ENCODE measurements at regions not wholly inside any gene's neighbourhood (a gene's known extent, or its start where the extent isn't known, plus 50 kb on each side); places are given as distances from the start of the nearest gene placed in this dataset.

DNA sequence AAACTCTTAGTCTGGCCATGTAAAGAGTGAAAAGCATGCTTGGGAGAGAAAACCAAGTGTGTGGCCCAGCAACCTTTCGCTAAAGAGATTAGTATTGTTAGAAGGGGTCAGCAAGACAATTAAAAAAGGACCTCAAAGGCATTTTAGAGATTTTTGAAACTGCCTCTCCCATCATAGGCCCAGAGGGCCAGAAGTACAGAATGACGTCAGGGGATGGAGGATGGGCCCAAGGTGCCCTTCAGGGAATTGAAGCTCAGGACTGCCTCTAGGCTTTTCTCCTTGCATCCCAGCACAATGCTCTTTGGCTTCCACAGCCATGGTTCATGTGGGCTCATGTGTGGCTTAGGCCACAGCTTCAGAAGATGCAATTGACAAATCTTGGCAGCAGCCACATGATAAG, 287.0 kb upstream of the COX7C start:
- TF ChIP-seq, protein P1, sequence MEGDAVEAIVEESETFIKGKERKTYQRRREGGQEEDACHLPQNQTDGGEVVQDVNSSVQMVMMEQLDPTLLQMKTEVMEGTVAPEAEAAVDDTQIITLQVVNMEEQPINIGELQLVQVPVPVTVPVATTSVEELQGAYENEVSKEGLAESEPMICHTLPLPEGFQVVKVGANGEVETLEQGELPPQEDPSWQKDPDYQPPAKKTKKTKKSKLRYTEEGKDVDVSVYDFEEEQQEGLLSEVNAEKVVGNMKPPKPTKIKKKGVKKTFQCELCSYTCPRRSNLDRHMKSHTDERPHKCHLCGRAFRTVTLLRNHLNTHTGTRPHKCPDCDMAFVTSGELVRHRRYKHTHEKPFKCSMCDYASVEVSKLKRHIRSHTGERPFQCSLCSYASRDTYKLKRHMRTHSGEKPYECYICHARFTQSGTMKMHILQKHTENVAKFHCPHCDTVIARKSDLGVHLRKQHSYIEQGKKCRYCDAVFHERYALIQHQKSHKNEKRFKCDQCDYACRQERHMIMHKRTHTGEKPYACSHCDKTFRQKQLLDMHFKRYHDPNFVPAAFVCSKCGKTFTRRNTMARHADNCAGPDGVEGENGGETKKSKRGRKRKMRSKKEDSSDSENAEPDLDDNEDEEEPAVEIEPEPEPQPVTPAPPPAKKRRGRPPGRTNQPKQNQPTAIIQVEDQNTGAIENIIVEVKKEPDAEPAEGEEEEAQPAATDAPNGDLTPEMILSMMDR (IDR thresholded peaks at IDR 0.05), result no peak
- no peak for TF ChIP-seq POLR2A (IDR thresholded peaks at IDR 0.05)
- TF ChIP-seq POLR2AphosphoS5 (IDR thresholded peaks at IDR 0.05), result no peak
